ENCODE measurements at regions not wholly inside any gene's neighbourhood (a gene's known extent, or its start where the extent isn't known, plus 50 kb on each side); places are given as distances from the start of the nearest gene placed in this dataset.

- no peak for DNase-seq (ENCODE audit: low read depth in 2 of 2)
- Histone ChIP-seq H4K20me1 (ENCODE audit: control insufficient read depth, extremely low read depth, insufficient read depth, low read length) (no peaks in the 10 kb centered on the region), H3K79me2 (ENCODE audit: control insufficient read depth, insufficient read depth, low read length) (no peaks in the 10 kb centered on the region), H3K4me1 (ENCODE audit: control insufficient read depth, extremely low read depth, insufficient read depth, low read length) (no peaks in the 10 kb centered on the region), H3K9me3 (ENCODE audit: control insufficient read depth, insufficient read depth, low read depth, low read length) (no peaks in the 10 kb centered on the region), H3K4me2 (ENCODE audit: extremely low read depth, insufficient read depth, low read length) (no peak overlapping the region), H3K4me3 (replicated peaks in 1 of 4; ENCODE audit: control extremely low read depth in 1 of 4, insufficient read depth in 1 of 4, low read depth in 3 of 4, low read length in 4 of 4) (no peak overlapping the region), H3K27ac (ENCODE audit: insufficient read depth, low read length) (no peak overlapping the region), H2AFZ (ENCODE audit: low read length) (no peak overlapping the region), H3K36me3 (ENCODE audit: control insufficient read depth, insufficient read depth, low read length) (no peaks in the 10 kb centered on the region), H3K9ac (ENCODE audit: insufficient read depth, low read length) (no peak overlapping the region), H3K27me3 (ENCODE audit: control insufficient read depth, insufficient read depth, low read length) (no peaks in the 10 kb centered on the region)
- no peak for TF ChIP-seq CTCF (conservative IDR thresholded peaks at IDR 0.05 in 1 of 2, IDR thresholded peaks at IDR 0.05 in 1 of 2; ENCODE audit: low read depth in 1 of 2, low read length in 2 of 2)
- no peak for TF ChIP-seq EZH2 (IDR thresholded peaks at IDR 0.05; ENCODE audit: low read length, missing control alignments)
These were observed 1045.0 kb downstream of the NTRK3 start for GRCh38 chr15:87211547-87211946.

- H3K9ac ChIP-seq (ENCODE audit: insufficient read depth, low read length), result no peak overlapping the region
- no peaks in the 10 kb centered on the region for H4K20me1 ChIP-seq (ENCODE audit: control insufficient read depth, extremely low read depth, insufficient read depth, low read length)
- no peak overlapping the region for H3K4me3 ChIP-seq (replicated peaks in 1 of 4; ENCODE audit: control extremely low read depth in 1 of 4, insufficient read depth in 1 of 4, low read depth in 3 of 4, low read length in 4 of 4)
- H3K4me2 ChIP-seq (ENCODE audit: extremely low read depth, insufficient read depth, low read length), result no peak overlapping the region
- H3K36me3 ChIP-seq (ENCODE audit: control insufficient read depth, insufficient read depth, low read length), result no peaks in the 10 kb centered on the region
- no peak overlapping the region for H2AFZ ChIP-seq (ENCODE audit: low read length)
- TF ChIP-seq EZH2 (IDR thresholded peaks at IDR 0.05; ENCODE audit: low read length, missing control alignments) (no peak), CTCF (conservative IDR thresholded peaks at IDR 0.05 in 1 of 2, IDR thresholded peaks at IDR 0.05 in 1 of 2; ENCODE audit: low read depth in 1 of 2, low read length in 2 of 2) (no peak)
- no peaks in the 10 kb centered on the region for H3K27me3 ChIP-seq (ENCODE audit: control insufficient read depth, insufficient read depth, low read length)
- H3K79me2 ChIP-seq (ENCODE audit: control insufficient read depth, insufficient read depth, low read length), result no peaks in the 10 kb centered on the region
- no peaks in the 10 kb centered on the region for H3K4me1 ChIP-seq (ENCODE audit: control insufficient read depth, extremely low read depth, insufficient read depth, low read length)
- H3K27ac ChIP-seq (ENCODE audit: insufficient read depth, low read length), result no peak overlapping the region
- no peaks in the 10 kb centered on the region for H3K9me3 ChIP-seq (ENCODE audit: control insufficient read depth, insufficient read depth, low read depth, low read length)
- no peak for DNase-seq (ENCODE audit: low read depth in 2 of 2)
These were observed 1046.4 kb downstream of the NTRK3 start for GRCh38 chr15:87209891-87210689.

GRCh38 chr15:87207990-87208580, 1048.5 kb downstream of the NTRK3 start:
- DNase-seq (ENCODE audit: low read depth in 2 of 2), result peak; percentile 1 to 89
- H4K20me1 ChIP-seq (ENCODE audit: control insufficient read depth, extremely low read depth, insufficient read depth, low read length), result no peaks in the 10 kb centered on the region
- no peak overlapping the region for H3K4me2 ChIP-seq (ENCODE audit: extremely low read depth, insufficient read depth, low read length)
- no peaks in the 10 kb centered on the region for H3K4me1 ChIP-seq (ENCODE audit: control insufficient read depth, extremely low read depth, insufficient read depth, low read length)
- no peak overlapping the region for H2AFZ ChIP-seq (ENCODE audit: low read length)
- H3K27me3 ChIP-seq (ENCODE audit: control insufficient read depth, insufficient read depth, low read length), result no peaks in the 10 kb centered on the region
- H3K9me3 ChIP-seq (ENCODE audit: control insufficient read depth, insufficient read depth, low read depth, low read length), result no peaks in the 10 kb centered on the region
- no peak overlapping the region for H3K4me3 ChIP-seq (replicated peaks in 1 of 4; ENCODE audit: control extremely low read depth in 1 of 4, insufficient read depth in 1 of 4, low read depth in 3 of 4, low read length in 4 of 4)
- TF ChIP-seq CTCF (conservative IDR thresholded peaks at IDR 0.05 in 1 of 2, IDR thresholded peaks at IDR 0.05 in 1 of 2; ENCODE audit: low read depth in 1 of 2, low read length in 2 of 2) (no peak), EZH2 (IDR thresholded peaks at IDR 0.05; ENCODE audit: low read length, missing control alignments) (no peak)
- no peak overlapping the region for H3K27ac ChIP-seq (ENCODE audit: insufficient read depth, low read length)
- H3K79me2 ChIP-seq (ENCODE audit: control insufficient read depth, insufficient read depth, low read length), result no peaks in the 10 kb centered on the region
- H3K9ac ChIP-seq (ENCODE audit: insufficient read depth, low read length), result no peak overlapping the region
- H3K36me3 ChIP-seq (ENCODE audit: control insufficient read depth, insufficient read depth, low read length), result no peaks in the 10 kb centered on the region
